Common myeloid progenitor, CD34-positive (primary cell): ENCODE measurements at regions not wholly inside any gene's neighbourhood (a gene's known extent, or its start where the extent isn't known, plus 50 kb on each side); places are given as distances from the start of the nearest gene placed in this dataset.

Source experiments
- CTCF ChIA-PET: fragments of 350-600 bp; sonication (Branson Sonifier 250); formaldehyde crosslinking; loops from one replicate; lab custom pipeline; 2021; ENCODE audit warnings: antibody characterized with exemption; lab: Charles Lee
- POLR2A ChIA-PET: fragments of 350-600 bp; sonication (Branson Sonifier 250); formaldehyde crosslinking; loops from one replicate; lab custom pipeline; 2021; ENCODE audit warnings: antibody characterized with exemption; lab: Charles Lee
- DNase-seq, 3 donors: peaks; one replicate each; pipeline versions ENCODE4 v3.0.0 to v3.0.0-alpha.2; 2013
- H3K27ac ChIP-seq, 2 experiments: 1 replicate in 1 of 2; 2 replicates in 1 of 2; pipeline ENCODE4 v1.7.0; 2013; ENCODE audit warnings: inconsistent platforms in 2 of 2, low read length in 2 of 2, mild to moderate bottlenecking in 2 of 2, low read depth in 1 of 2, moderate library complexity in 1 of 2; ENCODE audit not compliant: severe bottlenecking in 2 of 2, insufficient read depth in 1 of 2, poor library complexity in 1 of 2
- H3K27me3 ChIP-seq, 5 experiments: replicated peaks in 2 of 5; 1 replicate in 3 of 5; 2 replicates in 2 of 5; pipeline versions ENCODE4 v1.6.1 to v1.7.0; 2013; ENCODE audit warnings: low read length in 4 of 5, mild to moderate bottlenecking in 2 of 5, moderate library complexity in 2 of 5, inconsistent platforms in 1 of 5; ENCODE audit not compliant: insufficient read depth in 5 of 5, control insufficient read depth in 4 of 5
- H3K36me3 ChIP-seq, 4 experiments: 1 replicate in 2 of 4; 2 replicates in 2 of 4; pipeline versions ENCODE4 v1.6.1 to v1.7.0; 2013; ENCODE audit warnings: low read length in 3 of 4, control low read depth in 1 of 4, mild to moderate bottlenecking in 1 of 4; ENCODE audit not compliant: control insufficient read depth in 4 of 4, insufficient read depth in 4 of 4
- H3K4me1 ChIP-seq, 4 experiments: 1 replicate in 3 of 4; 2 replicates in 1 of 4; pipeline versions ENCODE4 v1.6.1 to v1.7.1; 2013; ENCODE audit warnings: low read length in 3 of 4, mild to moderate bottlenecking in 3 of 4, control low read depth in 1 of 4, inconsistent platforms in 1 of 4, moderate library complexity in 1 of 4; ENCODE audit not compliant: control insufficient read depth in 4 of 4, insufficient read depth in 4 of 4; ENCODE audit errors: control extremely low read depth in 1 of 4
- H3K4me3 ChIP-seq, 7 experiments: 1 replicate in 4 of 7; 2 replicates in 3 of 7; pipeline versions ENCODE4 v1.5.1 to v1.7.0; 2013; ENCODE audit warnings: mild to moderate bottlenecking in 7 of 7, low read length in 6 of 7, moderate library complexity in 6 of 7, inconsistent platforms in 2 of 7, low read depth in 2 of 7, control low read depth in 1 of 7; ENCODE audit not compliant: insufficient read depth in 4 of 7, control insufficient read depth in 1 of 7; ENCODE audit errors: extremely low read depth in 1 of 7
- H3K9me3 ChIP-seq, 5 experiments: 1 replicate in 4 of 5; 2 replicates in 1 of 5; pipeline versions ENCODE4 v1.6.1 to v1.7.1; 2013; ENCODE audit warnings: low read length in 4 of 5, mild to moderate bottlenecking in 2 of 5, inconsistent platforms in 1 of 5, low read depth in 1 of 5, moderate library complexity in 1 of 5; ENCODE audit not compliant: control insufficient read depth in 4 of 5, insufficient read depth in 2 of 5; ENCODE audit errors: control extremely low read depth in 1 of 5
- WGBS: methylation state at CpG from one replicate; pipeline ENCODE4 v1.1.5; 2013; ENCODE audit not compliant: insufficient coverage; 5-methylcytosine and 5-hydroxymethylcytosine counted together

DNA sequence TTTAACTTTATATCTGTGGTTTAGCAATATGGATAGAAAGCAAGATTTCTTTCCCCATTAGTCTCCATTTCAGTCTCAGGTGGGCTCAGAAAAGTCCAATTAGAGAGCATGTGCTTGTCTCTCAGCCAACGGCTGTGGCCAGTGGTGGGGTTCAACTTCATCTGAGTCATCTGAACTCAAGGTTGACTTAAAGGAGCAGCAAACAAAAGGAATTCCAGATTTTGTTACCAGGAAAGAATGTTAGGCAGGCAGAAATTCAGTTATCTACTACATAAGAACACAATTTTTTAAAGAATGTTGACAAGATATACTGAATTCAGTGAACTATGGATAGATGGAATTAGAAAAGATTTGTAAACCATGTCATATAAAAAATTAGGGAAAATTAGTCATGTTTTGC is 784.1 kb downstream of the MAT2B start:
- Histone ChIP-seq H3K36me3 (no peaks in the 10 kb centered on the region), H3K27ac (no peak overlapping the region), H3K4me3 (no peak overlapping the region), H3K27me3 (no peaks in the 10 kb centered on the region), H3K9me3 (peaks cover 0 to 2% (median 0%) of the 10 kb centered on the region in 5 experiments), H3K4me1 (no peaks in the 10 kb centered on the region)
- no CpG with 5 or more reads among the region's 1 CpG for WGBS
- POLR2A ChIA-PET = no interaction called here
- DNase-seq = no peak
- CTCF ChIA-PET = no interaction called here

DNA sequence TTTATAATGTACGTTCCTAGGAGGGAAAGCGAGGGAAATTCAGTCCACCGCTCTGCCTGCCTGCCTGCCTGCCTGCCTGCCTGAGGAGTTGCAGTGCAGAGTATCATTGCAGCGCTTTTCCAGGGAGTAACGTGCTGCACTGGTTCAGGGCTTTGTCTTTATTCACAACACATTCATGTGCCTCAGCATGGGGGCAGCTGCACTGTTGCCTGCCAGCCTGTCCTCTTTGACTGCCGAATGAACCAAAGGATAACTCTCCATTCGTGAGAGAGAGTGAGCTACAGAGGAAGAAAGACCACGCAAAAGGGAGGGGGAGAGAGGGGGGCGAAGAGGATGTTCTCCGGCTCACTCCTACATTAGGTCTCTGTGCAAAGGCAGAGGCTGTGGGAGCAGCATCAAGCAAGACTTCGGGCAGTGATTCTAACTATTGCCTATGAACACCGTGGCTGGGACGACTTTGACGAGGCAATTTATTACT is 791.2 kb downstream of the MAT2B start:
- CTCF ChIA-PET = no interaction called here
- H3K9me3 ChIP-seq = no peaks in the 10 kb centered on the region
- H3K27ac ChIP-seq = no peak overlapping the region
- H3K27me3 ChIP-seq = no peaks in the 10 kb centered on the region
- POLR2A ChIA-PET = no interaction called here
- 37% methylated on average over 14 of the region's 14 CpGs for WGBS
- no peaks in the 10 kb centered on the region for H3K4me1 ChIP-seq
- no peak for DNase-seq
- H3K36me3 ChIP-seq = no peaks in the 10 kb centered on the region
- H3K4me3 ChIP-seq = no peak overlapping the region

DNA sequence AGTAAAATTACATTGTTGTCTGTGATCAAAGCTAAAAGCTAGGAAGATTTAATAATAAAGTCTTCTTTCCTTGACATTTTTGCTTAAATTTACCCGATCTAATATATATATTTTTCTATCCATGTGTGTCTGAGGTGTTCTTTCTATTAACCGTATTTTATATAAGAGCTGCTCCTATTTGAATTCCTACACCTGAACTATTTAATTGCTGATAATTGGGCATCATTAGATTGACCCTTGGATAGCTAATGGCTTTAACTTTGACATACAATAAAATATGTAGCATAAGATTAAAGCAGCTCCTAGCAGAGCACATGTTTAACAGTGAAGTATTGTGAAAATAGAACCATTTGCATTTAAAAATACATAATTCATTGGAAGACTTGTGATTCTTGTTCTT is 792.7 kb downstream of the MAT2B start:
- CTCF ChIA-PET = no interaction called here
- no peak overlapping the region for H3K4me3 ChIP-seq
- no CpG with 5 or more reads among the region's 2 CpGs for WGBS
- H3K36me3 ChIP-seq = no peaks in the 10 kb centered on the region
- H3K27me3 ChIP-seq = no peaks in the 10 kb centered on the region
- no peak for DNase-seq
- H3K27ac ChIP-seq = no peak overlapping the region
- H3K9me3 ChIP-seq = no peaks in the 10 kb centered on the region
- no peaks in the 10 kb centered on the region for H3K4me1 ChIP-seq
- POLR2A ChIA-PET = no interaction called here

DNA sequence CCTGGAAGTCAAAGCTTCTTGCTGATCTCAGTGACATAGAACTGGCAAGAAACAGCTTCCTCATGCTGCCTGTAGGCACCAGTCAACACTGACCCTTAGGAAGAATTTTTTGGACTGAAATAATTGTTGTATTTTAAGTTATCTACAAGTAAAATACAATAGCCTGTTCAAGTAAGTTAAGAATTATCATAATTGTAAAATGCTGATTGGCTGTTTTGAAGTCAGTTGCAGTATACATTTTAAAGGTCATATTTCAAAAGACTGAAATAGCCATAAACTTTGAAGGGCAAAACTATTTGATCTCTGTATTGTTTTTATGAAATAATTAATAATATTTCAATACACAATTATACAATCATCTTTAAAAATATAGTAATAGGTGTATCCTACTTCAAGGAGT is 794.9 kb downstream of the MAT2B start:
- H3K27ac ChIP-seq = no peak overlapping the region
- no peaks in the 10 kb centered on the region for H3K36me3 ChIP-seq
- H3K27me3 ChIP-seq = no peaks in the 10 kb centered on the region
- no peaks in the 10 kb centered on the region for H3K9me3 ChIP-seq
- ChIA-PET CTCF (no interaction called here), POLR2A (no interaction called here)
- H3K4me3 ChIP-seq = no peak overlapping the region
- DNase-seq = no peak
- H3K4me1 ChIP-seq = no peaks in the 10 kb centered on the region

GRCh38 chr5:164301136-164301535 is 795.7 kb downstream of the MAT2B start:
- no peaks in the 10 kb centered on the region for H3K9me3 ChIP-seq
- DNase-seq = no peak
- POLR2A ChIA-PET = no interaction called here
- CTCF ChIA-PET = no interaction called here
- no peak overlapping the region for H3K4me3 ChIP-seq
- no peaks in the 10 kb centered on the region for H3K27me3 ChIP-seq
- no peak overlapping the region for H3K27ac ChIP-seq
- no peaks in the 10 kb centered on the region for H3K36me3 ChIP-seq
- no peaks in the 10 kb centered on the region for H3K4me1 ChIP-seq

DNA sequence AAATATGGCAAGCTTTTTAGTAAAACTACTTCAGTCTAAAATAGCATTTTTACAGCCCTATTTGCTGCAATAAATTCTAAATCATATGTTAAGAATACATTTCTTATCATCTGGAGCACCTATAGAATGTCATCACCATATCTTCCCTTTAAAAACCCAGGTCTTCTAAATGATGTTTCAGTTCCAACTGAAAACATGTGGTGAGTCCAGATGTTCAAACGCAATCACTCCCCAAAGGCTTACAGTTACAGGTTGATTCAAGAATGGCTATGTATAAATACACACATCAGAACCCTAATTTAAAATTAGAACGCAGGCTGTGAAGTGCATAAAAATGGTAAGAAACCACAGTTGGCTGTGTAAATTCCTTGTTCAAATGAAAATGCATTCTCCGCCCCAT is 796.3 kb downstream of the MAT2B start:
- DNase-seq = no peak
- ChIA-PET CTCF (no interaction called here), POLR2A (no interaction called here)
- WGBS = 100% methylated on average over 1 of the region's 3 CpGs
- H3K36me3 ChIP-seq = no peaks in the 10 kb centered on the region
- H3K4me3 ChIP-seq = no peak overlapping the region
- no peaks in the 10 kb centered on the region for H3K9me3 ChIP-seq
- H3K4me1 ChIP-seq = no peaks in the 10 kb centered on the region
- H3K27me3 ChIP-seq = no peaks in the 10 kb centered on the region
- H3K27ac ChIP-seq = no peak overlapping the region

DNA sequence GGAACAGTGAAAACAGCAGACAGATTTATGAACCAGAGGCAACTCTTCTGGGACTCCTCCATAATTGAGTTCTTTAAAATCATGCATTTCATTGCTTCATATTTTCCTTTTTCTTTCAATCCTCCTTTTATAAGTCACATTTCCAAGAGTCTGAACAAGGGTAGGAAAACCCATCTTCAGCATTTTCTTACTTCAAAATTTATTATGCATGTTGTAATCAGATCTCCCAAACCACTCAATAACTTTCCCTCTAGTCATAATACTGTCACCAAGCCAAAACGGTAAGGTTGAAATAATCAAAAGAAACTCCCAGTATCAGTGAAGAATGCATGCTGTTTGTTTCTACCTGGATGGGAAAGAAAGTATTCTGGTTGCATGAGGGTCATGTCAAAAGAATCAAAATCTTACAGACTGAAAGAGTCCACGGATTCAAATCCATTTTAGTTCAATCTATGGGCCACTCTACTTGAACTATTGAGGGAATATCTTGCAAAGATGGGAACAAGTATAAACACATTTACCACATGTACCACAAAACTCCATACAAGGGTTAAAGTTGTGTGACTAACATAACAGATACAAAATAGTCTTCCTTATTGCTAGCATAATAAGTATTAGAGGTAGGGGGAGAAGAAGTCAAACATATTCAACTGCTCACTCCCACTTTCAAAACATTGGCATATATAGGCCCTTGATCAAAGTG is 797.3 kb downstream of the MAT2B start:
- Histone ChIP-seq H3K4me3 (no peak overlapping the region), H3K4me1 (no peaks in the 10 kb centered on the region), H3K27ac (no peak overlapping the region), H3K9me3 (no peaks in the 10 kb centered on the region), H3K27me3 (no peaks in the 10 kb centered on the region), H3K36me3 (no peaks in the 10 kb centered on the region)
- WGBS = no CpG with 5 or more reads among the region's 2 CpGs
- POLR2A ChIA-PET = no interaction called here
- CTCF ChIA-PET = no interaction called here
- no peak for DNase-seq
